ENCODE measurements at regions not wholly inside any gene's neighbourhood (a gene's known extent, or its start where the extent isn't known, plus 50 kb on each side); places are given as distances from the start of the nearest gene placed in this dataset.
"Not testable (repeated sequence)": the region's sequence is repeated elsewhere in the genome, so short reads cannot be mapped to it uniquely, and the experiment has no call there.

DNA sequence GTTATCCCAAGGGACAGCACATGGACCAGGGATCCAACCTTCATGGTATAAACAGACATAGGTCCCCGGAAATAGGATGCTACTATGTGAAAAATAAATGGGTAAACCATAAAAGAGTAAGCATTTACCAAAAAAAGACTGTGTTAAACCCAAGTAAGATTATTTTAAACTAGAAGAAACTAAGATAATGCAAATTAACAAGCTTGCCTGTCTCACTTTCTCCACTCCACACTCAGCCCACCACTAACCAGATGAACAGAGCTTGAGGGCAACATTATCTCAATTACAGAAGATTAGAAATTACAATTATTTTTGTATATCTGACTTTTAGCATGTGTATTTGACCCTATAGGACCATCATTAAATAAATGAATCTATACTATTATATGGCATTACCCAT lies 117.2 kb upstream of the CAV2 start:
- DNase-seq = no peak

DNA sequence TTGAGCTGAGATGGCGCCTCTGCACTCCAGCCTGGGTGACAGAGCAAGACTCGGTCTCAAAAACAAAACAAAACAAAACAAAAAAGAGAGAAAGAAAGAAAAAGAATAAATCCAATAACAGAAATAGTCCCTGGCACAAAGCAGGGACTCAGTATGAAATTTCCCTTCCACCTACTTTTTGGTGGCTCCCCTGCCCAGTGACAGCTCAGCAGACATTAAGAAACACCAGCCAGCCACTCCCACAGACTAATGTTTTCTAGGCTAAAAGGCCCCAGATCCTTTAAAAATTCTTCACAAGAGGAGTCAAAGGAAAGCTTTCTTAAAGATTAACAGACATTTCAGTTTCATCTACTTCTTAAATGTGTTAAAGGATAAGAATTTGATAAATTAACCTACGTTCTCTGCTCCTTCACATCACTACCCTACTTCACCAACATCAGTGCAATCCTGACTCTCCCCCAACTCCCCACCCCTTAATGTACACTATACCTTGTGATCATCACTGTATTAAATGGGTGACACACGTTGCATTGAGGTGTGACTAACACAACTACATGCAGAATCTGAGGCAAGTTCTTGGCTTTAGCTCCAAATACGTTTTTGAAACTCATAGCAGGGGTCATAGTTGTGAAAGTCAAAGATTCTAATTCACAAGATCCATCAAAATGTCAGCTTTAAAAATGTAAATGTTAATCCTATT lies 114.5 kb upstream of the CAV2 start:
- DNase-seq = no peak

DNA sequence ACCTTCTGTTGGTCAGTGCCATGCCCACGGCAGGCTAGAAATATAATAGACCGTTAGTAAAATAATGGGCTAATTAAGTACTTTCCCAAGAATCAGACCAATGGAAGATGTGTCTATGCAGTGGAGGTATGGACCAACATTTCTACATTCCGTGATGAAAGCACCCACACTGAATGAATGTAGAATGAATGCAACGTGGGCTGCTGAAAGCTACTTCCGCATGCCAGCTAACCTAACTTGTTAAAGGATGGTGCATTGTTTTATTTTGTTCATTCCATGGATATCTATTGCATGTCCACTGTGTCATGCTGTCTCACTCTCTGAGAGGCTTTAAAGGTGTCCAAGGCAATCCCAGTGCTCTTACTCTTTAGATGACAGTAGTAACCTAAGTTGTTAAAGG lies 112.9 kb upstream of the CAV2 start:
- no peak for DNase-seq

DNA sequence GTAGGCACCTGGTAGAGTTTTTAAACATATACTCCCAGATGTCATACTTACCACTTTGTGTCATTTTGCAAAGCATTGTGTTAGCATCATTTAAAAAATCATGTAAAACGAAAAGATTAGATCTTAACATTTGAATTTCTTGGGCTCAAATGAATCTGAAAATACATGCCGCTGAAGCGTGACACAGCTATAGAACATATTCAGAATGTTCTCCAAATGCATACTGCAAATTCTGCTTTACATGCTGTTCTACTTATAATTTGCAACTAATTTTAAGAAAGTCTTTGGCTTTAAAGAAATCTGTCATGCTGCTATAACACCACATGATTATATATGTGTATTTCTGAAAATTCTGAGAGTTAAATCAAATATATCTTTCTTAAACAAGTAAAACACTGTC lies 109.2 kb upstream of the CAV2 start:
- DNase-seq = no peak

DNA sequence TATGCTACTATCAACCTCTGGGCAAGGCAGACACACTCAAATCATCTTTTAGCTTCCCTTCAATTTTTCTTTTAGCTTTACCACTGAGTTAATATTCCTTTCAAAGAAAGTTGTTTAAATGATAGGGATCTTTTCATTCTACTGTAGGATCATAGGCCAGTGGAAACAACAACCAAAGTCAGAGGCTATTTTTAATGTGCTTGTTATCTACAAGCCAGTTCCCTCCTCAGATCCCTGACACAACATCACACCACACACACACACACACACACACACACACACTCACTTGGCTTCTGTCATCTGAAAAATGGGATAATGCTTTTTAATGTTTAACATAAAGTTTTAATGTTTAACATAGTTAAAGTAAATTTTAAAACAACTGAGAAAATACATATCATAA lies 106.7 kb upstream of the CAV2 start:
- DNase-seq = no peak

DNA sequence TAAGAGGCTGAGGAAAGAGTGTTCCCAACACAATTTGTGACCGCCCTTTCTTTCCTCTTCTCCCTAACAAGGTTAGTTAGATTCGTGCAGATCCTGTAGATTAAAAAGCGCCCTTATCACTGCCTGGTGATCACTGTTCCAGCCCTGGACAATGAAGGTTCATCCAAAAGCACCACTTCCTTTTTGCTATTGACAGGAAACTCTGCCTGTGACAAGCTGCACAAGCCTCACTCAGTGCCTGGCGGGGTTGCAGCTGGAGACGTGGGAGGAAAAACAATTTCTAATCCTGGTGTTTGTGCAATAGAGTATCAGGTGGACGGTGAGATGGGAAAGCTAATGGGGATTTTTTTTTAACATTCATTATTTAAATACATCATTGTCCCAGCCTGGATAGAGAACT lies 105.9 kb upstream of the CAV2 start:
- DNase-seq = no peak

DNA sequence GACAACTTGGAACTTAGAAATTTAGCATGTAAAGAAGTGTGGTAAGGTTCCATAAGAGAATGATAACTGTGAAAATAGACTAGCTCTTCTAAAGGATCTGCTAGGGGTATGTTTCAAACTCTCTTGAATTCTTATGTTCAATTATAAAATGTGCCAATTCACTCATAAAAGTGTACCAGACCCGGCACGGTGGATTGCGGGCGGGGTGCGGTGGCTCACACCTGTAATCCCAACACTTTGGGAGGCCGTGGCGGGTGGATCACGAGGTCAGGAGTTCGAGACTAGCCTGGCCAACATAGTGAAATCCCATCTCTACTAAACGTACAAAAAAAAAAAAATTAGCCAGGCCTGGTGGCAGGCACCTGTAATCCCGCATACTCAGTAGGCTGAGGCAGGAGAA lies 105.4 kb upstream of the CAV2 start:
- no peak for DNase-seq

DNA sequence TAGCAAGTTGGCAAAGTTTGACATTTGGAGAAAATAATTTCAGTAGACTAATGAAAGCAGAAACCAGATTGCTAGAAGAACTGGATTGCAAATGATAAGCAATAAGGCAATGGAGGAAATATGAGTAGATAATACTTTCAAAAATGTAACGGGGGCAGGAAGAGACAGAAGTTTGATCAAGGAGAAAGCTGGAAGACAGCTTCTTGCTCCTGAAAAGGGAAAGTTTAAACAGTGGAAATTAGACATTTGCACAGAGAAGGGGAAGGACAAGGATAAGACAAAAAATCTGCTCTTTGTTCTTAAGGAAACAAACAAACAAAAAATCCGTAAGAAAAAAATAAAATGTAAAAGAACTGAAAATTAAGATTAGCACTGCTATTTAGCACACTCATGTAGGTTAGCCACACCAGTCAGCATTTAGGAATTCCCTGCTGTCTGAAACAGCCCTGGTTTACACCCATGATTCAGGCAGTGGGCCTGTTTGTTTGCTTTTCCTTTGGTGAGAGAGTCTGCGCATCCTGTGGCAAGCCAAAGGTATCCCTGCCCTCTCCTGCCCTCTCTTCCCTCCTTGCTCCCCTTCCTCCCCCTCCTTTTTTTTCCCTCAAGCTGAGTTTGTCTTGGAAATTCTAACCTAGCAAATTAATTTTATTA lies 104.3 kb upstream of the CAV2 start:
- peak; percentile 94 for DNase-seq

DNA sequence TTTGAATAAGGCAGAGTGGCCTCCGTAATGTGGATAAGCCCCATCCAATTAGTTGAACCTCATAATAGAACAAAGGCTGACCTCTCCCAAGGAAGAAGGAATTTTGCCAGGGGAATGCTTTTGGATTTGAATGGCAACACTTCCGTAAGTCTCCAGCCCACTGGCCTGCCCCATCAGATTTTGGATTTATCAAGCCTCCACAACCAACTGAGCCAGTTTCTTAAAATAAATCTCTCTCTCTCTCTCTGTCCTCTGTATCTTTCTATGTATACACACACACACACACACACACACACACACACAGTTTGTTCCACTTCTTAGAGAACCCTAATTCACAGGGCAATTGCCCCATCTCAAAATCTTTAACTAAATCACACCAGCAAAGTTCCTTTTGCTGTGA lies 100.9 kb upstream of the CAV2 start:
- DNase-seq = no peak

DNA sequence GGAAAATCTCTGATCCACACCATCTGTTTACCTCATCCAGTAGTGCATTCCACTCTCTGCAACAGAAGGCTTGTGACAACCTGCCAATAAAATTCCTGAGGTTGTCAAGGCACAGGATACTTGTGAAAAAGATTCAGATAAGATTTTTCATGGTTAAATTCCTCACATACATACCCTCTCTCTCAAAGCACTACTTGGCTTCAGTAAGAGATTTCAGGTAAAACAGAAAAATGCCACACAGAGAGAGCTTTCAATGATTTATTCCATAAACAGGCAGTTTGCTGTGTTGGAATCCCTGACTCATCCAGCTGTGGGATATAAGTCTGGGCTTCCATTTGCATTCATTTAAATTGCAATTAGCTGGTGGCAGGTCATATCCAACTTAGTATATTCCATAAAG lies 99.7 kb upstream of the CAV2 start:
- DNase-seq = peak; percentile 91

DNA sequence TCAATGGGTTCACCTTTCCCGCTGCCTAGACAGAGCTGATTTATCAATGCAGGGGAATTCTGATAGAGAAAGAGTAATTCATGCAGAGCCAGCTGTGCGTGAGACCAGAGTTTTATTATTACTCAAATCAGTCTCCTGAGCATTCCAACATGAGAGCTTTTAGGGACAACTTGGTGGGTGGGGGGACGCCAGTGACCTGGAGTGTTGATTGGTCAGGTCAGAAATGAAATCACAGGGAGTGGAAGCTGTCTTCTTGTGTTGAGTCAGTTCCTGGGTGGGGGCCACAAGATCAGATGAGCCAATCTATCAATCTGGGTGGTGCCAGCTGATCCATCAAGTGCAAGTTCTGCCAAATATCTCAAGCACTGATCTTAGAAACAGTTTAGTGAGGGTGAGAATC lies 99.0 kb upstream of the CAV2 start:
- DNase-seq = no peak

DNA sequence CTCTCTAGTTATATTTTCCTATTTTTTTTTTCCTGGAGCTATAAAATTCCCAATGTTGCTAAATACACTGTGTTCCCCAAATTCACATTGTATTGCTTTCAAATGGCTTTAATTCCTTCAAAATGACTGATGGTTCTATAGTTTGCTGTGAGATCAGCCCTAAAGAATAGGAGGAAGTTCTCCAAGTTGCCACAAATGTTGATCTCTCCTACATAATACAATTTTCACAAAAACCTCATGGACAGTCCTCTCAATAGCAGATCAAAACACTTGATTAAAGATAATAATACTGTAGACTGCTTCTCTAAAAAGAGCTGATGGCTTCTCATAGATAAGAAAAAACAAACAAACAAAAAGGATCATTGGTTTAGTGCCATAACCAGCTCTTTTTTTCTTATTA lies 97.8 kb upstream of the CAV2 start:
- no peak for DNase-seq

DNA sequence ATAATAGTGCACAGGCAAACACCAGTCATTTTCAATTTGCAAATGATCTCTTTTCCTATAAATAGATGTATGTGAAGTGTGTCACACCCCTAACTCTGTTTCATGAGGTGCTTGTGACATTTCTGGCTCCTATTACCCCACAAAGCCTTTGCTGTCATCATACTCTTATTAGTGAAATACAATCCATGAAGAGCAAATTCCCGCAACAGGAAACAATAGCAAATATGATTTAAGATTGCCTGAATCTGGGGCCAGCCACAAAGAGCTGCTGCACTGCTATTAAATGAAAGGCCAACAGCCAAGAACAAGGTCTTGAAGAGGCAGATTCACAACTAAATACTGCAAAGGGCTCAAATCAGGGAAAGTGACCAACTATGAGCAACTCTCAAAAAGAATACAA lies 96.3 kb upstream of the CAV2 start:
- peak; percentile 82 for DNase-seq

DNA sequence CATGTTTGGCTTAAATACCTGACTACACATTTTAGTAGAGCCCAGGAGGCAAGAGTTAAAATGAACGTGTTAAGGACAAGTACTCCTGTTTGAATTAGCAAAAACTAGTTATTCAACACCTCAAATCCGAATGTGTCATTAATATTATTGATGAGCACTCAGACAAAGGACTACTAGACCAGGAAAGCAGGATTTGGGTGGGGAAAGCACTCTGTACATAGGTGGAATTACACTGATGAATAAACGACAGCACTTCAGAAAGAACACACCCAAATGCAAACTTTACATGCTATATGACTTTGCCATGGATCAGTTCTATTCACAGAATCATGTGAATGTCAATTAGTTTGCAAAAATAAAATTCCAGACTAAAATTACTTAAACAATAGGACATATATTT lies 95.1 kb upstream of the CAV2 start:
- no peak for DNase-seq

DNA sequence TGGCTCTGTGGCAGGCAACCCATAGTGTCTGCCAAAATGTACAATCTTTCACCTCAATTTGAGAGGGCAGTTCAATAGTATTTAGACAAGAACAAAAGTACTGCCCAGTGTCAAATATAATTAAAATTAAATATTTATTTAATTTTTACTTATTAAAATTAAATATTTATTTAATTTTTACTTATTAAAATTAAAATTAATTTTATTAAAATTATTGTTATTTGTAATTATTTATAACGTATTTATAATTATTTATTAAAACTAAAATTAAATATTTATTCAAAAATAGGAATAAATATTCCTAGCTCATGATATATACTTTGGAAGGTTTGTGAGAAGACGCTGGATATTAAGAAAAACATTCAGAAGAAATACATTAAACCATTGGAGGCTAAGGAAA lies 93.7 kb upstream of the CAV2 start:
- no peak for DNase-seq

DNA sequence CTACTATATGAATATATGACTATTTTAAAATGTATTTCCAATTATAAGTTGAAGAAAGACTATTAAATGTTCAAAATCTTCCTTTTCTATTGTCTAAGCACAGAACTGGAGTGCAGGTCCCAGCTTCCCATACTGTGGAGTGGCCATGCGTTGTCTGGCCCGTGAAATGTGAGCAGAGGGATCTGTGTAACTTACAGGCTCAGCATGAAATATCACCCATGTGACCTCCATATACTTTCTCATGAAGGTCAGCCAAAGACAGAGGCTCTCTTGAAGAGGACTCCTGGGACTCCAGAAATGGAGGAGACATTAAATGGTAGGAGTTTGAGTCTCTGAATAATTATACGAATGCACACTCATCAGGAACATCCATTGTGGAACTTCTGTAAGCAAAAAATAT lies 92.4 kb upstream of the CAV2 start:
- peak; percentile 26 for DNase-seq

DNA sequence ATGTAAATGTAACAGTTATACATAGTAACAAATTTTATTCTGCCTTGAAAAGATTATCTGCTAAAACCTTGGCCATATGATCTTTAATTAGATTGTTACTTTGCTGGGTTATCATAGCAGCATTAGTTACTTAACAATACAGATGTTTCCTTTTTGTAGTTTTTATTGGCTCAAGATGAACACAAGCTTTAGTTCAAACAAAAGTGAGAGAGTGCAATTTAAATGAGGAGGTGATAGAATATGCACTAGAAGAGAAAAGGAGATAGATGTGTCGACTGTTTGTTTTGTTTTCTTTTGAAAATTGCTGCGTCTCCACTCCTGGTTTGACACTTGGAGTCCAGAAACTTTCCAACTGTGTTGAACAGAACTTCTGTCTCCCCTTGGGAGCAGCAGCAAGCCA lies 91.4 kb upstream of the CAV2 start:
- DNase-seq = no peak

DNA sequence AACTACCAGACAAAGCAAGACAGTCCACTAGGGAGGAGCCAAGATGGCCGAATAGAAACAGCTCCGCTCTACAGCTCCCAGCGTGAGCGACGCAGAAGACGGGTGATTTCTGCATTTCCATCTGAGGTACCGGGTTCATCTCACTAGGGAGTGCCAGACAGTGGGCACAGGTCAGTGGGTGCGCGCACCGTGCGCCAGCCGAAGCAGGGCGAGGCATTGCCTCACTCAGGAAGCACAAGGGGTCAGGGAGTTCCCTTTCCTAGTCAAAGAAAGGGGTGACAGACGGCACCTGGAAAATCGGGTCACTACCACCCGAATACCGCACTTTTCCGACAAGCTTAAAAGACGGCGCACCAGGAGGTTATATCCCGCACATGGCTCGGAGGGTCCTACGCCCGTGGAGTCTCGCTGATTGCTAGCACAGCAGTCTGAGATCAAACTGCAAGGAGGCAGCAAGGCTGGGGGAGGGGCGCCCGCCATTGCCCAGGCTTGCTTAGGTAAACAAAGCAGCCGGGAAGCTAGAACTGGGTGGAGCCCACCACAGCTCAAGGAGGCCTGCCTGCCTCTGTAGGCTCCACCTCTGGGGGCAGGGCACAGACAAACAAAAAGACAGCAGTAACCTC lies 90.6 kb upstream of the CAV2 start:
- not testable (repeated sequence) for DNase-seq

DNA sequence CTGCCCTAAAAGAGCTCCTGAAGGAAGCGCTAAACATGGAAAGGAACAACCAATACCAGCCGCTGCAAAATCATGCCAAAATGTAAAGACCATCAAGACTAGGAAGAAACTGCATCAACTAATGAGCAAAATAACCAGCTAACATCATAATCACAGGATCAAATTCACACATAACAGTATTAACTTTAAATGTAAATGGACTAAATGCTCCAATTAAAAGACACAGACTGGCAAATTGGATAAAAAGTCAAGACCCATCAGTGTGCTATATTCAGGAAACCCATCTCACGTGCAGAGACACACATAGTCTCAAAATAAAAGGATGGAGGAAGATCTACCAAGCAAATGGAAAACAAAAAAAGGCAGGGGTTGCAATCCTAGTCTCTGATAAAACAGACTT lies 88.8 kb upstream of the CAV2 start:
- not testable (repeated sequence) for DNase-seq

DNA sequence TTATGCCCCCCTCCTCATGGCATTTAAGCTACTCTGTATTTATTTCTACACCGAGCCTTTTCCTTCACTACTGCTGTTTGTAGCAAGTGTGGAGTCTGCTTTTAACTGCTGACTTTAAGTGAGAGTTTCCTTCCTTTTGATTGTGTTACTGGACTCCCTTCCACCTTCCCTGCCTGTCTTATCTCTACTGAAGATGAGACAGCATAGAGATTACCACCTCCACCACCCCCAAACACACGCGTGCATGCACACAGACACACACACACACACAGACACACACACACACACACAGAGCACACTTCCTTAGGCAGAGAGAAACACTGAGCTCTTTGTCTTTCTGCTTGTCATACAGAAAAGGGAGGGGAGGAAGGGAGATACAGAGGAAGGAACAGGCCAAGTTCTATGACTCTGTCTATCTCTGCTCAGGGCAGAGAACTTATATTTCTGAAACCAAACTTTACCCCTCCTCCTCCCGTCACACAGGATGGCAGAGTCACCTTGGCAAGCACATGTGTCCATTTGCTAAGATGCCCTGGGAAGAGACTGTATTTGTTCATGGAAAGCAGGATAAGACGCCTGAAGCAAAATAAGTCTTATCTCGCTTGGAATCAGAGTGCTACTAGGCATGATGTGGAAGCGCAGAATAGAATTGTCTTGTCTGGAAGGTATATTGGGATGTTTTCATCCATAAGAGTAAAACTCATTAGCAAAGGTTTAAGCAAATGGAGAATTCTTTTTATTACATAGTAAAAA lies 81.8 kb upstream of the CAV2 start:
- DNase-seq = no peak

DNA sequence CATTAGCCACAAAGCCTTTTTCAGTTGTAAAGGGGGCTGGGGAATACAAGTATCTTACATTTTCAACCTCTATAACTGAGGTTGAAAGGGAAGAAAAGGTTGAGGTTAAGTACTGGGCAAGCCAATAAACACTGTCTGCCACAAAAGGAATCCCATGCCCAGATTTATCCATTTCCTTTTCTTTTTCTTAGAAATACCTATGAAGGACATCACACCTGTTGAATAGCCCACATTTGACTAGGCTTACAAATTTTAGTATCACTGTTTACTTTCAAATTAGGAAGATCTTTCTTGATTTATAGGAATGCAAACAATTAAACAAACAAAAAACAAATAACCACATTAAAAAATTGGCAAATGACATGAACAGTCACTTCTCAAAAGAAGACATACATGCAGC lies 81.0 kb upstream of the CAV2 start:
- no peak for DNase-seq

DNA sequence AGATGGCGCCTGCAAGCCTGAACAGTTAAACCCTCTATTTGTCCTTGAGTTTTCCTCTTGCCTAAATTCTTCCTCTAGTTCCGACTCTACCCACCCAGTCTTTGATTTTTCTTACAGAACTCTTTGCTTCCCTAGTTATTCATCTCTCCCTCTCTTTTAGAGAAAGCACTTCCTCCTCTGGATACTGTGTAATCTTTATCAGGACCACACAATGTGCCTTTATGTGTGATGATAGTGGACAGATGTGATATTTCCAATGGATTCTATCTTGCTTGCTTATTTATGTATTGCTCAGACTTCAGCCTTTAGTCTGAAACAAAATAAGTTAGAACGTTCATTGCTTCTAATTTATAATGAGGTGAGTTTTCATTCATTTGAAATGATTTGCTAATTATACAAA lies 79.5 kb upstream of the CAV2 start:
- DNase-seq = no peak

DNA sequence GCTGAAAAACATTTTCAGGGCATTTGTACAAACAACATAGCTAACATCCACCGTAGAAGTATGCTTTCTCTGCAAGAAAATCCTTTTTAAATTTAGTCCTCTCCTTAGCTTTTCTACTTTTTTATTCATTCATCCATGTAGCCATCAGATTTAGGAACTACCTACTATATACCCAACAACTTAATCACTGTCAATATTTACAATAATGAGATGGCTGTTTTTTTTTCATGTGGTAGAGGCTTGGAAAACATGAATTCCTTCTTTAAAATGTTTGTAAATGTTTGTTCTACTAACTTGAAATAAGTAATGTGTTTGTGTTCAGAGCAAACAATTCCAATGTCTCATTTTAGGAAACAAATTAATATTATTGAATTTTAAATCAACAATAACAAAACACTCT lies 78.2 kb upstream of the CAV2 start:
- no peak for DNase-seq

DNA sequence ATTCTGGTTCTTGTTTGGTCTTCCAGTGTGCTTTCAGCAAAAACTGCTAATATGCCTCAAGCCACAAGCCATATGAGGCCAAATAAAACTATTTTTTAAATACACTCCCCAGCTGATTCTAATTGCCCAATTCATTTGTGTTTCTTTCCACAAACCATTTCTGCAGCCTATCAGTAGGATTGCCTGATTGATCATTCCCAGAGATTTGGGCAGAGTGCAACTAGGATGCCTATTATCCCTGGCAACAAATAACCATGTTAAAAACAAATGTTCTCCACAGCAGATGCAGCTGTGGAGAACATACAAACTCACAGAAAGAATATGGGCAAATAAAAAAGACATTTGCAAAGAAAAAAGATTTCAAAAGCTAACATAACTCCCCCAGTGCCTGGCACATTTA lies 76.9 kb upstream of the CAV2 start:
- DNase-seq = no peak

All from fibroblast of skin of right biceps (primary cell).